Trophoblast cell (in vitro differentiated cells and primary cell): ENCODE measurements at regions not wholly inside any gene's neighbourhood (a gene's known extent, or its start where the extent isn't known, plus 50 kb on each side); places are given as distances from the start of the nearest gene placed in this dataset.
"Not testable (repeated sequence)": the region's sequence is repeated elsewhere in the genome, so short reads cannot be mapped to it uniquely, and the experiment has no call there.

ENCODE experiments used
- DNase-seq, 2 donors: peaks; one replicate each; pipeline ENCODE4 v3.0.0-alpha.2; 2016
- H2AFZ ChIP-seq: 2 replicates; pipeline ENCODE4 v1.6.1; 2013; ENCODE audit warnings: low read length, moderate library complexity, mild to moderate bottlenecking; ENCODE audit not compliant: insufficient read depth, poor library complexity
- H2AK5ac ChIP-seq: 2 replicates; pipeline ENCODE4 v1.6.1; 2013; ENCODE audit warnings: mild to moderate bottlenecking, low read length
- H2BK120ac ChIP-seq: 2 replicates; pipeline ENCODE4 v1.6.1; 2013; ENCODE audit warnings: low read length, mild to moderate bottlenecking, moderate library complexity; ENCODE audit not compliant: insufficient read depth, poor library complexity
- H2BK12ac ChIP-seq: 2 replicates; pipeline ENCODE4 v1.6.1; 2013; ENCODE audit warnings: mild to moderate bottlenecking, low read length, moderate library complexity
- H2BK5ac ChIP-seq: 2 replicates; pipeline ENCODE4 v1.6.1; 2013; ENCODE audit warnings: low read length, low read depth, moderate library complexity, mild to moderate bottlenecking; ENCODE audit not compliant: poor library complexity
- H3K14ac ChIP-seq: 2 replicates; pipeline ENCODE4 v1.6.1; 2013; ENCODE audit warnings: mild to moderate bottlenecking, low read length
- H3K18ac ChIP-seq: 2 replicates; pipeline ENCODE4 v1.6.1; 2013; ENCODE audit warnings: mild to moderate bottlenecking, low read length
- H3K23ac ChIP-seq: 2 replicates; pipeline ENCODE4 v1.6.1; 2013; ENCODE audit warnings: low read length
- H3K27ac ChIP-seq: 2 replicates; pipeline ENCODE4 v1.5.1; 2013; ENCODE audit warnings: low read depth, mild to moderate bottlenecking, inconsistent platforms, low read length, moderate library complexity
- H3K27me3 ChIP-seq: 2 replicates; pipeline ENCODE4 v1.6.1; 2013; ENCODE audit warnings: inconsistent platforms, mild to moderate bottlenecking, low read length, moderate library complexity; ENCODE audit not compliant: insufficient read depth
- H3K36me3 ChIP-seq, 2 experiments: 1 replicate in 1 of 2; 2 replicates in 1 of 2; pipeline ENCODE4 v1.6.1; 2013; ENCODE audit warnings: low read length in 2 of 2, mild to moderate bottlenecking in 2 of 2, moderate library complexity in 1 of 2; ENCODE audit not compliant: insufficient read depth in 2 of 2, control insufficient read depth in 1 of 2
- H3K4ac ChIP-seq: 2 replicates; pipeline ENCODE4 v1.6.1; 2013; ENCODE audit warnings: low read depth, mild to moderate bottlenecking, low read length, moderate library complexity
- H3K4me1 ChIP-seq, 2 experiments: 1 replicate in 1 of 2; 2 replicates in 1 of 2; pipeline ENCODE4 v1.6.1; 2013; ENCODE audit warnings: low read length in 2 of 2, mild to moderate bottlenecking in 2 of 2, moderate library complexity in 1 of 2; ENCODE audit not compliant: insufficient read depth in 2 of 2, control insufficient read depth in 1 of 2
- H3K4me2 ChIP-seq: 2 replicates; pipeline ENCODE4 v1.6.1; 2013; ENCODE audit warnings: inconsistent platforms, mild to moderate bottlenecking, low read length, moderate library complexity
- H3K4me3 ChIP-seq: 2 replicates; pipeline ENCODE4 v1.5.1; 2013; ENCODE audit warnings: mild to moderate bottlenecking, low read depth, low read length, inconsistent platforms
- H3K79me1 ChIP-seq: one replicate; pipeline ENCODE4 v1.6.1; 2013; ENCODE audit warnings: low read length
- H3K79me2 ChIP-seq: 2 replicates; pipeline ENCODE4 v1.6.1; 2013; ENCODE audit warnings: low read length, mild to moderate bottlenecking; ENCODE audit not compliant: control insufficient read depth, insufficient read depth, poor library complexity
- H3K9ac ChIP-seq: 2 replicates; pipeline ENCODE4 v1.6.1; 2013; ENCODE audit warnings: mild to moderate bottlenecking, low read length
- H3K9me3 ChIP-seq: 2 replicates; pipeline ENCODE4 v1.6.1; 2013; ENCODE audit warnings: low read depth, mild to moderate bottlenecking, control low read depth, inconsistent platforms, low read length; ENCODE audit not compliant: insufficient read depth
- H4K12ac ChIP-seq: 2 replicates; pipeline ENCODE4 v1.6.1; 2013; ENCODE audit warnings: low read depth, mild to moderate bottlenecking, low read length, moderate library complexity
- H4K8ac ChIP-seq: 2 replicates; pipeline ENCODE4 v1.6.1; 2013; ENCODE audit warnings: low read depth, mild to moderate bottlenecking, low read length, moderate library complexity
- H4K91ac ChIP-seq: one replicate; pipeline ENCODE4 v1.6.1; 2013; ENCODE audit warnings: low read depth, mild to moderate bottlenecking, low read length, moderate library complexity
- WGBS: extraction: QIAGEN DNeasy Blood & Tissue Kit; methylation state at CpG from one replicate; pipeline ENCODE4 v1.1.7; 2013; ENCODE audit warnings: missing lambda C conversion rate; ENCODE audit not compliant: insufficient read length, insufficient coverage; ENCODE audit errors: extremely low coverage; 5-methylcytosine and 5-hydroxymethylcytosine counted together

DNA sequence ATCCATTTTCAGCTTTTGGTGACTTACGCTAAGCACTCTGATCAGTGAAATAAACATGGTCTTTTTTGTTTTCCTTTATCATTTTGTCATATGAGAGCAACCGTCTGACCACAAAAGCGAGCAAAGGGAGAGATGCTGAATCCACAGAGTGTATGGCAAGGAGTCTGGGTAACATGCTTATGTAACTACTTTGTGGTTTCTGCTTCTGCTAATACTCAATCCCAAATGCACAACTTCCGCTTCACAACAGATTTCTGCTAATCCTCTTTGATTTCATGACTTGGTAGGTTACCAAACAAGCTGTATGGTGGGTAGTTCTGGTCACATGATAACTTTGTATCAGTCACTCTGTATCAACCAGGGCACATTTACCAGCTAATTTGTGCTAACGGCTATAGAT, 908.4 kb upstream of the CRIM1 start:
- WGBS: no CpG with 5 or more reads among the region's 5 CpGs
- no peak overlapping the region for H2BK120ac ChIP-seq
- no peak overlapping the region for H3K9ac ChIP-seq
- H2BK5ac ChIP-seq: no peak overlapping the region
- no peak overlapping the region for H3K18ac ChIP-seq
- no peak overlapping the region for H4K12ac ChIP-seq
- H3K4me1 ChIP-seq: no peaks in the 10 kb centered on the region
- no peak overlapping the region for H3K4me2 ChIP-seq
- peak in 1 of 2 donors; percentile 5 for DNase-seq
- no peak overlapping the region for H3K4ac ChIP-seq
- no peak overlapping the region for H3K14ac ChIP-seq
- H4K8ac ChIP-seq: no peak overlapping the region
- no peaks in the 10 kb centered on the region for H3K79me2 ChIP-seq
- H3K9me3 ChIP-seq: no peaks in the 10 kb centered on the region
- no peak overlapping the region for H3K23ac ChIP-seq
- no peak overlapping the region for H2AFZ ChIP-seq
- H3K4me3 ChIP-seq: no peak overlapping the region
- no peaks in the 10 kb centered on the region for H3K27me3 ChIP-seq
- no peaks in the 10 kb centered on the region for H3K36me3 ChIP-seq
- no peak overlapping the region for H2BK12ac ChIP-seq
- no peak overlapping the region for H4K91ac ChIP-seq
- H3K79me1 ChIP-seq: no peaks in the 10 kb centered on the region
- no peak overlapping the region for H3K27ac ChIP-seq
- H2AK5ac ChIP-seq: no peak overlapping the region

DNA sequence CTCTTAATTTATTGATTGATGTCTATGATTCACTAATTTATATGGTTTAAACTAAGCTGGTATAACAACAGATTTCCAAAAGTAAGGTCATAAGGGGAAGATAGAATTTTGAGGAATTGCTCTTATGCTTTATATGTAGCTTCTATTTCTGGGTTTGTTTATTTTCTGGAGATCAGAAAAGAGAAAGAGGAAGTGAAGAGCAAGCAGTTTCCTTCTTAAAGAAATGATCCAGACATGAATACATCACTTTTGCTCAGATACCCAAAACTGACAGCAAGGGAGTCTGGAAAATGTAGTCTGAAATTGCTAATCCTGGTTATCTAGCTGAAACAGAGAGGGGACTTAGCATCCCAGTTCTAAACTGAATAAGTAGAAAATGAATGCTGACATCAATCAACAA, 912.5 kb upstream of the CRIM1 start:
- no peak for DNase-seq
- Histone ChIP-seq H3K9me3 (no peaks in the 10 kb centered on the region), H4K12ac (no peak overlapping the region)

GRCh38 chr2:35441575-35441974, 914.0 kb upstream of the CRIM1 start:
- H3K79me2 ChIP-seq, H3K4me3 ChIP-seq, H3K4ac ChIP-seq, H3K9me3 ChIP-seq, H3K27ac ChIP-seq, H3K14ac ChIP-seq, H3K36me3 ChIP-seq, H4K91ac ChIP-seq, H2BK12ac ChIP-seq, H3K79me1 ChIP-seq, H3K27me3 ChIP-seq, H2BK120ac ChIP-seq, H2BK5ac ChIP-seq, H3K4me1 ChIP-seq, H2AFZ ChIP-seq, H2AK5ac ChIP-seq, H3K23ac ChIP-seq, DNase-seq, H4K12ac ChIP-seq, H3K18ac ChIP-seq, H3K4me2 ChIP-seq, H4K8ac ChIP-seq, H3K9ac ChIP-seq: not testable (repeated sequence)
- WGBS: no CpG with 5 or more reads among the region's 9 CpGs

More for the DNA sequence above, 912.5 kb upstream of the CRIM1 start:
- Histone ChIP-seq H3K9ac (no peak overlapping the region), H2BK120ac (no peak overlapping the region), H2BK12ac (no peak overlapping the region), H2BK5ac (no peak overlapping the region), H3K79me1 (no peaks in the 10 kb centered on the region), H3K4me1 (no peaks in the 10 kb centered on the region), H4K8ac (no peak overlapping the region), H3K4ac (no peak overlapping the region), H3K23ac (no peak overlapping the region), H3K18ac (no peak overlapping the region), H3K27ac (no peak overlapping the region), H4K91ac (no peak overlapping the region), H3K79me2 (no peaks in the 10 kb centered on the region), H3K14ac (no peak overlapping the region), H2AFZ (no peak overlapping the region), H2AK5ac (no peak overlapping the region), H3K4me2 (no peak overlapping the region), H3K27me3 (no peaks in the 10 kb centered on the region), H3K4me3 (no peak overlapping the region), H3K36me3 (no peaks in the 10 kb centered on the region)

DNA sequence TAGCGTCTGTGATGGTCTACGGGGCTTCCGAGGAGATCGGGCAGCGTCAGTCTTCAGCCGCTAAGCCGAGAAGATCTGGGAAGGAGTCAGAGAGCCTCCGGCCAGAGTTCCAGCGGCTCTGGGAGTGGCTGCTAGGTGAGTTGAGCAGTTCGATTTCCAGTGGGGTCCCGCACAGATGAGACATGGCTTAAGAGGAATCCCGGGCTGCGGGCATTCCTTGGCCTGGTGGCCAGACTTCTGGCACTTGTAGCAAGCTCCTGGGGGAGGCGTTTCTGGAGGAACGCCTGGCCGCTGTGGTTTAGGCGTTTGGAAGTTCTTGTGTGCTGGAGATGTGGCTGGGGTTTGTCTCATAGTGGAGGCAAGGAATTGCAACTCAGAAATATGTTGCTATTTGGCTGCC, 915.3 kb upstream of the CRIM1 start:
- H3K36me3 ChIP-seq, H3K14ac ChIP-seq, H3K4me1 ChIP-seq, H3K79me2 ChIP-seq, H4K8ac ChIP-seq, H3K27me3 ChIP-seq, H2AK5ac ChIP-seq, H4K12ac ChIP-seq, H3K9ac ChIP-seq, H3K9me3 ChIP-seq, H3K4me3 ChIP-seq, H3K23ac ChIP-seq, H2BK120ac ChIP-seq, H2AFZ ChIP-seq, H2BK5ac ChIP-seq, H2BK12ac ChIP-seq, H3K4me2 ChIP-seq, H3K27ac ChIP-seq, H4K91ac ChIP-seq, H3K4ac ChIP-seq, DNase-seq, H3K79me1 ChIP-seq, H3K18ac ChIP-seq: not testable (repeated sequence)
- WGBS: no CpG with 5 or more reads among the region's 17 CpGs

DNA sequence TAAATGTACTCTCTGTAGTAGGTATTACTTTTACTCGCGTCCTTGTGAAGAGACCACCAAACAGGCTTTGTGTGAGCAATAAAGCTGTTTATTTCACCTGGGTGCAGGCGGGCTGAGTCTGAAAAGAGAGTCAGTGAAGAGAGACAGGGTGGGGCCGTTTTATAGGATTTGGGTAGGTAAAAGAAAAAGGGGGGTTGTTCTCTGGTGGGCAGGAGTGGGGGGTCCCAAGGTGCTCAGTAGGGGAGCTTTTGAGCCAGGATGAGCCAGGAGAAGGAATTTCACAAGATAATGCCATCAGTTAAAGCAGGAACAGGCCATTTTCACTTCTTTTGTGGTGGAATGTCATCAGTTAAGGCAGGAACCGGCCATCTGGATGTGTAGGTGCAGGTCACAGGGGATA, 918.7 kb upstream of the CRIM1 start:
- not testable (repeated sequence) for H4K8ac ChIP-seq, H2AFZ ChIP-seq, H3K27me3 ChIP-seq, H3K23ac ChIP-seq, H3K36me3 ChIP-seq, H2BK120ac ChIP-seq, H3K9ac ChIP-seq, H3K4me1 ChIP-seq, H3K9me3 ChIP-seq, H3K79me2 ChIP-seq, H3K4me2 ChIP-seq, H3K18ac ChIP-seq, H4K12ac ChIP-seq, H2BK5ac ChIP-seq, H3K79me1 ChIP-seq, H4K91ac ChIP-seq, H2BK12ac ChIP-seq, DNase-seq, H2AK5ac ChIP-seq, H3K4ac ChIP-seq, H3K27ac ChIP-seq, H3K14ac ChIP-seq, H3K4me3 ChIP-seq
- no CpG with 5 or more reads among the region's 5 CpGs for WGBS
